HCT116 (cell line): ENCODE measurements at regions not wholly inside any gene's neighbourhood (a gene's known extent, or its start where the extent isn't known, plus 50 kb on each side); places are given as distances from the start of the nearest gene placed in this dataset.

Experiments
- ATAC-seq: fragments of 200-7000 bp; cut with Tn5 transposase; 2 replicates; pipeline ENCODE4 v1.9.1; 2020; ENCODE audit warnings: mild to moderate bottlenecking, moderate library complexity
- BruUV-seq: library from RNA; stranded (reverse); fragments of 400-500 nt; replicated peaks from 2 replicates; lab custom pipeline; 2021; lab: Mats Ljungman, UMichigan
- CTCF ChIA-PET: fragments of 300-600 bp; sonication (Branson Sonifier 250); formaldehyde crosslinking; loops from one replicate; lab custom pipeline; 2021; ENCODE audit warnings: antibody characterized with exemption; lab: Charles Lee
- POLR2A ChIA-PET: fragments of 300-600, 350-600 bp; sonication (Branson Sonifier 250); formaldehyde crosslinking; loops from one replicate; lab custom pipeline; 2021; ENCODE audit warnings: antibody characterized with exemption; lab: Charles Lee
- RAD21 ChIA-PET, 2 experiments: fragments of 300-600 bp; sonication (Branson Sonifier 250); formaldehyde crosslinking; loops; one replicate each; lab custom pipeline; 2023; ENCODE audit warnings: low total read pairs in 2 of 2; ENCODE audit not compliant: uncharacterized antibody in 2 of 2, unreplicated experiment in 2 of 2, low non-redundant PET in 1 of 2; lab: Charles Lee
- DNase-seq: peaks from one replicate; pipeline ENCODE4 v3.0.0-alpha.2; 2010; ENCODE audit warnings: low read depth, low spot score
- H2AFZ ChIP-seq: fragments of 200-600 bp; shearing (Covaris generic), sonication (generic); 2 replicates; pipeline ENCODE4 v1.6.1; 2017; ENCODE audit warnings: low read depth, mixed run types, mixed read lengths, antibody characterized with exemption, low read length; ENCODE audit not compliant: poor library complexity, severe bottlenecking
- H3K27ac ChIP-seq: 2 replicates; pipeline ENCODE4 v1.5.1; 2012; ENCODE audit warnings: low read depth, low read length
- H3K27me3 ChIP-seq: fragments of 200-600 bp; sonication (generic); 2 replicates; pipeline ENCODE4 v1.6.1; 2016; ENCODE audit warnings: mixed run types, low read length, mixed read lengths; ENCODE audit not compliant: insufficient read depth
- H3K36me3 ChIP-seq, 2 experiments: fragments of 200-500 bp in 1 of 2; fragments of 200-600 bp in 1 of 2; sonication (Bioruptor generic) in 1 of 2; sonication (generic) in 1 of 2; 2 replicates each; pipeline versions ENCODE4 v1.5.1 to v1.6.1; 2014 to 2016; ENCODE audit warnings: low read length in 2 of 2, inconsistent platforms in 1 of 2, mixed read lengths in 1 of 2, mixed run types in 1 of 2; ENCODE audit not compliant: insufficient read depth in 2 of 2, control insufficient read depth in 1 of 2
- H3K4me1 ChIP-seq, 2 experiments: fragments of 200-600 bp in 1 of 2; sonication (generic) in 1 of 2; 2 replicates each; pipeline versions ENCODE4 v1.5.1 to v1.6.1; 2012 to 2017; ENCODE audit warnings: low read length in 2 of 2, inconsistent platforms in 1 of 2, mild to moderate bottlenecking in 1 of 2, mixed read lengths in 1 of 2, mixed run types in 1 of 2, moderate library complexity in 1 of 2; ENCODE audit not compliant: insufficient read depth in 2 of 2, control insufficient read depth in 1 of 2
- H3K4me2 ChIP-seq: fragments of 200-600 bp; sonication (generic); 2 replicates; pipeline ENCODE4 v1.6.1; 2017; ENCODE audit warnings: mixed run types, low read length, mixed read lengths
- H3K4me3 ChIP-seq, 2 experiments: fragments of 200-600 bp in 1 of 2; sonication (generic) in 1 of 2; replicated peaks in 1 of 2; 2 replicates each; pipeline ENCODE4 v1.5.1; 2011 to 2016; ENCODE audit warnings: low read length in 2 of 2, control low read depth in 1 of 2, low read depth in 1 of 2, mild to moderate bottlenecking in 1 of 2, mixed read lengths in 1 of 2, mixed run types in 1 of 2
- H3K79me2 ChIP-seq: fragments of 200-600 bp; sonication (generic); 2 replicates; pipeline ENCODE4 v1.6.1; 2017; ENCODE audit warnings: mild to moderate bottlenecking, mixed run types, low read length, moderate library complexity, mixed read lengths; ENCODE audit not compliant: insufficient read depth
- H3K9ac ChIP-seq: fragments of 200-600 bp; sonication (generic); 2 replicates; pipeline ENCODE4 v1.6.1; 2016; ENCODE audit warnings: low read length, mixed read lengths
- H3K9me2 ChIP-seq: fragments of 200-600 bp; sonication (generic), shearing (Covaris generic); 2 replicates; pipeline ENCODE4 v1.6.1; 2017; ENCODE audit warnings: mixed run types, mild to moderate bottlenecking, moderate library complexity; ENCODE audit not compliant: insufficient read depth
- H3K9me3 ChIP-seq, 2 experiments: fragments of 200-500 bp in 1 of 2; fragments of 200-600 bp in 1 of 2; sonication (Bioruptor generic) in 1 of 2; sonication (generic) in 1 of 2; 2 replicates each; pipeline ENCODE4 v1.6.1; 2014 to 2017; ENCODE audit warnings: low read length in 2 of 2, mixed read lengths in 2 of 2, inconsistent platforms in 1 of 2, low read depth in 1 of 2, mild to moderate bottlenecking in 1 of 2, mixed run types in 1 of 2, moderate library complexity in 1 of 2; ENCODE audit not compliant: control insufficient read depth in 1 of 2, insufficient read depth in 1 of 2
- H4K20me1 ChIP-seq: fragments of 200-600 bp; sonication (generic), shearing (Covaris generic); 2 replicates; pipeline ENCODE4 v1.6.1; 2017; ENCODE audit warnings: mixed run types, mild to moderate bottlenecking, moderate library complexity; ENCODE audit not compliant: insufficient read depth
- CBX3 ChIP-seq: IDR thresholded peaks from 2 replicates; pipeline ENCODE4 v1.6.1; 2012; ENCODE audit warnings: low read depth
- YY1 ChIP-seq: IDR thresholded peaks from 2 replicates; pipeline ENCODE4 v1.6.1; 2011; ENCODE audit warnings: low read length, low read depth, moderate library complexity, mild to moderate bottlenecking; ENCODE audit not compliant: insufficient replicate concordance; ENCODE audit errors: extremely low read depth
- ZFX ChIP-seq: fragments of 450-650 bp; IDR thresholded peaks from 2 replicates; pipeline ENCODE4 v1.6.1; 2017
- intact Hi-C: fragments of 100-400 bp; cut with micrococcal nuclease; formaldehyde crosslinking; loops from 2 replicates; pipeline ENCODE4 v1.10.0; 2022
- TF ChIP-seq, protein P1 (sequence below): IDR thresholded peaks from 2 replicates; pipeline ENCODE4 v1.6.1; 2012; ENCODE audit warnings: low read depth
- TF ChIP-seq, protein P2 (sequence below): IDR thresholded peaks from 2 replicates; pipeline ENCODE4 v1.6.1; 2012
- TF ChIP-seq, protein P3 (sequence below): IDR thresholded peaks from 2 replicates; pipeline ENCODE4 v1.6.1; 2012

DNA sequence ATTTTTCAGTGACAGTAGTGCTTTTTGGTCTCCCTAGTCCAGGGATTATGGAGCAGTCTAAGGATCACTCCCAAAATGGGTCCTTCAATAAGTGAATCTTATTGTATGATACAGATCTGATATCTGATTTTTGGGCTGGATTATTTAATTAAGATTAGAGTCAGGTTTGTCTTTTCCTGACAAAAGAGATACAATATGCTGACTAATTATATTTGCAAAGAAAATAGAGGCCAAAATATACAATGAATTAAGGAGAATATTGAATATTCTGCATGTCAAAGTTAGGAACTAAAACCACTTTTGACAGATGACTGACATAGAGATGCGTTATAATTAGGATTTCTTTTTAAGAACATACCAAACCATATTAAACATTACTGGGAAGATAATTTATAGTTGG is 175.2 kb downstream of the FOXG1 start:
- ChIA-PET POLR2A (no interaction called here), CTCF (no interaction called here), RAD21 (no interaction called here)
- DNase-seq (no peak), ATAC-seq (no peak)
- H3K27ac ChIP-seq = no peak overlapping the region
- no peak overlapping the region for H2AFZ ChIP-seq
- no peaks in the 10 kb centered on the region for H3K27me3 ChIP-seq
- H3K79me2 ChIP-seq = no peaks in the 10 kb centered on the region
- no peaks in the 10 kb centered on the region for H3K9me2 ChIP-seq
- TF ChIP-seq ZFX (no peak), YY1 (no peak), CBX3 (no peak)
- TF ChIP-seq, protein P1, sequence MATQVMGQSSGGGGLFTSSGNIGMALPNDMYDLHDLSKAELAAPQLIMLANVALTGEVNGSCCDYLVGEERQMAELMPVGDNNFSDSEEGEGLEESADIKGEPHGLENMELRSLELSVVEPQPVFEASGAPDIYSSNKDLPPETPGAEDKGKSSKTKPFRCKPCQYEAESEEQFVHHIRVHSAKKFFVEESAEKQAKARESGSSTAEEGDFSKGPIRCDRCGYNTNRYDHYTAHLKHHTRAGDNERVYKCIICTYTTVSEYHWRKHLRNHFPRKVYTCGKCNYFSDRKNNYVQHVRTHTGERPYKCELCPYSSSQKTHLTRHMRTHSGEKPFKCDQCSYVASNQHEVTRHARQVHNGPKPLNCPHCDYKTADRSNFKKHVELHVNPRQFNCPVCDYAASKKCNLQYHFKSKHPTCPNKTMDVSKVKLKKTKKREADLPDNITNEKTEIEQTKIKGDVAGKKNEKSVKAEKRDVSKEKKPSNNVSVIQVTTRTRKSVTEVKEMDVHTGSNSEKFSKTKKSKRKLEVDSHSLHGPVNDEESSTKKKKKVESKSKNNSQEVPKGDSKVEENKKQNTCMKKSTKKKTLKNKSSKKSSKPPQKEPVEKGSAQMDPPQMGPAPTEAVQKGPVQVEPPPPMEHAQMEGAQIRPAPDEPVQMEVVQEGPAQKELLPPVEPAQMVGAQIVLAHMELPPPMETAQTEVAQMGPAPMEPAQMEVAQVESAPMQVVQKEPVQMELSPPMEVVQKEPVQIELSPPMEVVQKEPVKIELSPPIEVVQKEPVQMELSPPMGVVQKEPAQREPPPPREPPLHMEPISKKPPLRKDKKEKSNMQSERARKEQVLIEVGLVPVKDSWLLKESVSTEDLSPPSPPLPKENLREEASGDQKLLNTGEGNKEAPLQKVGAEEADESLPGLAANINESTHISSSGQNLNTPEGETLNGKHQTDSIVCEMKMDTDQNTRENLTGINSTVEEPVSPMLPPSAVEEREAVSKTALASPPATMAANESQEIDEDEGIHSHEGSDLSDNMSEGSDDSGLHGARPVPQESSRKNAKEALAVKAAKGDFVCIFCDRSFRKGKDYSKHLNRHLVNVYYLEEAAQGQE = no peak
- TF ChIP-seq, protein P2, sequence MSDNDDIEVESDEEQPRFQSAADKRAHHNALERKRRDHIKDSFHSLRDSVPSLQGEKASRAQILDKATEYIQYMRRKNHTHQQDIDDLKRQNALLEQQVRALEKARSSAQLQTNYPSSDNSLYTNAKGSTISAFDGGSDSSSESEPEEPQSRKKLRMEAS = no peak
- TF ChIP-seq, protein P3, sequence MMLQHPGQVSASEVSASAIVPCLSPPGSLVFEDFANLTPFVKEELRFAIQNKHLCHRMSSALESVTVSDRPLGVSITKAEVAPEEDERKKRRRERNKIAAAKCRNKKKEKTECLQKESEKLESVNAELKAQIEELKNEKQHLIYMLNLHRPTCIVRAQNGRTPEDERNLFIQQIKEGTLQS = no peak
- H3K9me3 ChIP-seq = peaks cover 0 to 4% of the 10 kb centered on the region in 2 experiments; a peak in 3 of 4 replicates
- BruUV-seq = no TSS peak
- no peak overlapping the region for H3K9ac ChIP-seq
- no peaks in the 10 kb centered on the region for H4K20me1 ChIP-seq
- no peak overlapping the region for H3K4me3 ChIP-seq
- H3K4me1 ChIP-seq = no peaks in the 10 kb centered on the region
- H3K36me3 ChIP-seq = no peaks in the 10 kb centered on the region
- intact Hi-C loops = no loop called here
- no peak overlapping the region for H3K4me2 ChIP-seq
